Activated CD8-positive, alpha-beta T cell treated with anti-CD3 and anti-CD28 coated beads for 36 hours (primary cell): ENCODE measurements at regions not wholly inside any gene's neighbourhood (a gene's known extent, or its start where the extent isn't known, plus 50 kb on each side); places are given as distances from the start of the nearest gene placed in this dataset.

Source experiments
- ATAC-seq: fragments of 200-7000 bp; cut with Tn5 transposase; one replicate; pipeline ENCODE4 v1.10.0; 2021; ENCODE audit warnings: mild to moderate bottlenecking, moderate library complexity
- CTCF ChIA-PET: fragments of 350-600 bp; sonication (Branson Sonifier 250); formaldehyde crosslinking; loops from one replicate; lab custom pipeline; 2021; ENCODE audit warnings: antibody characterized with exemption; lab: Charles Lee
- POLR2A ChIA-PET: fragments of 350-600 bp; sonication (Branson Sonifier 250); formaldehyde crosslinking; loops from one replicate; lab custom pipeline; 2021; ENCODE audit warnings: antibody characterized with exemption; lab: Charles Lee
- DNase-seq: peaks from one replicate; pipeline ENCODE4 v3.0.0-alpha.2; 2020
- H3K27ac Mint-ChIP-seq: one replicate; pipeline ENCODE4 v1.8.0; 2021; ENCODE audit warnings: mild to moderate bottlenecking, mixed read lengths
- H3K27me3 Mint-ChIP-seq: one replicate; pipeline ENCODE4 v1.8.0; 2021; ENCODE audit warnings: mixed read lengths
- H3K36me3 Mint-ChIP-seq: one replicate; pipeline ENCODE4 v1.8.0; 2021; ENCODE audit warnings: low read depth, mixed read lengths
- H3K4me1 Mint-ChIP-seq: one replicate; pipeline ENCODE4 v1.8.0; 2021; ENCODE audit warnings: low read depth, mixed read lengths
- H3K4me3 Mint-ChIP-seq: one replicate; pipeline ENCODE4 v1.8.0; 2021; ENCODE audit warnings: mild to moderate bottlenecking, moderate library complexity, mixed read lengths
- H3K9me3 Mint-ChIP-seq: one replicate; pipeline ENCODE4 v1.8.0; 2021; ENCODE audit warnings: mixed read lengths
- intact Hi-C: fragments of 100-400 bp; cut with micrococcal nuclease; formaldehyde crosslinking; loops from one replicate; pipeline ENCODE4 v1.10.0; 2022
- TF ChIP-seq, protein P1 (sequence below): fragments of 200-600 bp; IDR thresholded peaks from one replicate; pipeline ENCODE4 v1.8.0; 2022; ENCODE audit warnings: antibody characterized with exemption, mild to moderate bottlenecking

DNA sequence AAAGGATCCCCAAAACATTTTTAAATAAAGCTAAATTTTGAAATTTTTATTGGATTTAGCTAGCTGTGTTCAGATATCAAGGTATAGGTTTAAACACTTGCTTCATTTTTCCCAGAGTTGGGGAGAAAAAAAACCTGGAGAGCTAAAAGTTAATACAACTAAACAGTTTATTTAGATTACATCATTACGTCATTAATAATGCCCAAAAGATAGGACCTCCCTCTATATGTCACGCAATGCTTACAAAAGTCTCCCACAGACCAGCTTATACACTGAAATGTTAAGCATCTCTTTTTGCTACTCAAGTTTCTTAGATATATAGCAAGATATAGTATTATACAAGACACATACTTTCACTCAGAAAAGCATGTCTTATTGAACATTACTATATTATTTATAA is 160.0 kb upstream of the SEMA3E start:
- no peak overlapping the region for H3K27ac Mint-ChIP-seq
- H3K4me3 Mint-ChIP-seq, result no peak overlapping the region
- TF ChIP-seq, protein P1, sequence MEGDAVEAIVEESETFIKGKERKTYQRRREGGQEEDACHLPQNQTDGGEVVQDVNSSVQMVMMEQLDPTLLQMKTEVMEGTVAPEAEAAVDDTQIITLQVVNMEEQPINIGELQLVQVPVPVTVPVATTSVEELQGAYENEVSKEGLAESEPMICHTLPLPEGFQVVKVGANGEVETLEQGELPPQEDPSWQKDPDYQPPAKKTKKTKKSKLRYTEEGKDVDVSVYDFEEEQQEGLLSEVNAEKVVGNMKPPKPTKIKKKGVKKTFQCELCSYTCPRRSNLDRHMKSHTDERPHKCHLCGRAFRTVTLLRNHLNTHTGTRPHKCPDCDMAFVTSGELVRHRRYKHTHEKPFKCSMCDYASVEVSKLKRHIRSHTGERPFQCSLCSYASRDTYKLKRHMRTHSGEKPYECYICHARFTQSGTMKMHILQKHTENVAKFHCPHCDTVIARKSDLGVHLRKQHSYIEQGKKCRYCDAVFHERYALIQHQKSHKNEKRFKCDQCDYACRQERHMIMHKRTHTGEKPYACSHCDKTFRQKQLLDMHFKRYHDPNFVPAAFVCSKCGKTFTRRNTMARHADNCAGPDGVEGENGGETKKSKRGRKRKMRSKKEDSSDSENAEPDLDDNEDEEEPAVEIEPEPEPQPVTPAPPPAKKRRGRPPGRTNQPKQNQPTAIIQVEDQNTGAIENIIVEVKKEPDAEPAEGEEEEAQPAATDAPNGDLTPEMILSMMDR, result no peak
- H3K4me1 Mint-ChIP-seq, result no peaks in the 10 kb centered on the region
- no peak for DNase-seq
- CTCF ChIA-PET, result no interaction called here
- POLR2A ChIA-PET, result no interaction called here
- H3K27me3 Mint-ChIP-seq, result no peaks in the 10 kb centered on the region
- no peak for ATAC-seq
- H3K36me3 Mint-ChIP-seq, result no peaks in the 10 kb centered on the region
- peaks cover 3% of the 10 kb centered on the region for H3K9me3 Mint-ChIP-seq
- intact Hi-C loops, result no loop called here

DNA sequence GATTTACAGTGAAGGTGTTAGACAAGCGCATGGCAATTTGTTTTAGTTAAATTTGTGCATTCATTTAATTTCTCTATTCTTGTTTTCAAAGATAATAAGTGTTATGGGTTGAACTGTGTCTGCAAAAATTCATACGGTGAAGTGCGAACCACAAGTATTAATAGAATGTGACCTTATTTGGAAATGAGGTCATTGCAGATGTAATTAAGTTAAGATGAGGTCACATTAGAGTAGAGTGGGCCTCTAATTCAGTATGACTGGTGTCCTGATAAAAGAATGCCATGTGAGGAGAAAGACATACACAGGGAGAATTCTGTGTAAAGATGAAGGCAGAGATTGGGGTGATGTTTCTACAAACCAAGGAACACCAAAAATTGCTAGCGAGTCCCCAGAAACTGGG is 158.8 kb upstream of the SEMA3E start:
- TF ChIP-seq, protein P1, result no peak
- no peak overlapping the region for H3K4me3 Mint-ChIP-seq
- no peak overlapping the region for H3K27ac Mint-ChIP-seq

DNA sequence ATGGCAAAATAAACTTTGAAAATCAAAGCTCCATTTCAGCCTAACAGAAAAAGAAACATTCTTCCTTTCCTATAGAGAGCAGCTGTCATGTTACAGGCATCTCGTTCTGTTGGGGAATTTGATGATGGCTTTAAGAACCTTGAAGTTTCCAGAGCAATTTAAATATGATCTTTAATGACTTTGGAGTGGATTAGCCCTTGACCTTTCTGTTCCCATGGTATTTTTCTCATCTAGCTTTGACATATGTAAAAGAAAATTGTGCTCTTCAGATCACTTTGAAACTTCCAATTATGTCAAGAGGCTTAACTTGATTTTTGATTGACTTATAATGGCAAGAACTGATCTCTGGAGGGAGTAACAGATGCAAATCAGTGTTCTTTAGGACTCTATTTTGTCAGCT is 157.6 kb upstream of the SEMA3E start:
- ChIA-PET CTCF (no interaction called here), POLR2A (no interaction called here)
- H3K27ac Mint-ChIP-seq, result no peak overlapping the region
- H3K9me3 Mint-ChIP-seq, result peaks cover 5% of the 10 kb centered on the region
- intact Hi-C loops, result no loop called here
- no peaks in the 10 kb centered on the region for H3K27me3 Mint-ChIP-seq
- no peak overlapping the region for H3K4me3 Mint-ChIP-seq
- ATAC-seq (no peak), DNase-seq (no peak)
- H3K36me3 Mint-ChIP-seq, result no peaks in the 10 kb centered on the region
- no peaks in the 10 kb centered on the region for H3K4me1 Mint-ChIP-seq
- TF ChIP-seq, protein P1, result no peak

More for the DNA sequence above, 158.8 kb upstream of the SEMA3E start:
- ChIA-PET CTCF (no interaction called here), POLR2A (no interaction called here)
- DNase-seq (no peak), ATAC-seq (no peak)
- intact Hi-C loops, result no loop called here
- Mint-ChIP-seq H3K27me3 (no peaks in the 10 kb centered on the region), H3K4me1 (no peaks in the 10 kb centered on the region), H3K36me3 (no peaks in the 10 kb centered on the region), H3K9me3 (peaks cover 3% of the 10 kb centered on the region)

- Mint-ChIP-seq H3K4me1 (no peaks in the 10 kb centered on the region), H3K9me3 (peaks cover 9% of the 10 kb centered on the region), H3K4me3 (no peak overlapping the region), H3K36me3 (no peaks in the 10 kb centered on the region), H3K27me3 (no peaks in the 10 kb centered on the region), H3K27ac (no peak overlapping the region)
- TF ChIP-seq, protein P1, result no peak
- DNase-seq (no peak), ATAC-seq (no peak)
- ChIA-PET CTCF (no interaction called here), POLR2A (no interaction called here)
- intact Hi-C loops, result no loop called here
Measured at GRCh38 chr7:83799333-83799732, 150.4 kb upstream of the SEMA3E start.

DNA sequence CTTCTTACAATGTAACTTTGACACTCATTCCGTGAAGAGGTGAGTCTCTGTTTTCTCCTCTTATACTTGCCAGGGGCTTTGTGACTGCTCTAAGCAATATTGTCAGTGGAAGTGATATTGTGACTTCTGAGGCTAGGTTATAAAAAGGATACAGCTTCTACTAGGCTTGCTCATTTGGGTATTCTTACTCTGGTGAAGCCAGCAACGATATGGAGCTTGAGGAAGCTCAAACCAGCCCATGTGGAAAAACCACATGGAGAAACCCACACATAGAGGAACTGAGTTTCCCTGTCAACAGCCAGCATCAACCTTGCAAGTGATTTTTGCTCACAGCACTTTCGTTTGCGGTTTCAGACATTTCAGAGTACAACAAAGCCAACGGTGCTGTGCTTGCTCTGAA is 149.6 kb upstream of the SEMA3E start:
- POLR2A ChIA-PET, result no interaction called here
- Mint-ChIP-seq H3K4me3 (no peak overlapping the region), H3K9me3 (peaks cover 9% of the 10 kb centered on the region), H3K27me3 (no peaks in the 10 kb centered on the region), H3K27ac (no peak overlapping the region), H3K4me1 (no peaks in the 10 kb centered on the region), H3K36me3 (no peaks in the 10 kb centered on the region)
- intact Hi-C loops, result no loop called here
- no peak for ATAC-seq
- TF ChIP-seq, protein P1, result no peak
- no peak for DNase-seq
- CTCF ChIA-PET, result no interaction called here
